ENCODE measurements at regions not wholly inside any gene's neighbourhood (a gene's known extent, or its start where the extent isn't known, plus 50 kb on each side); places are given as distances from the start of the nearest gene placed in this dataset.

DNA sequence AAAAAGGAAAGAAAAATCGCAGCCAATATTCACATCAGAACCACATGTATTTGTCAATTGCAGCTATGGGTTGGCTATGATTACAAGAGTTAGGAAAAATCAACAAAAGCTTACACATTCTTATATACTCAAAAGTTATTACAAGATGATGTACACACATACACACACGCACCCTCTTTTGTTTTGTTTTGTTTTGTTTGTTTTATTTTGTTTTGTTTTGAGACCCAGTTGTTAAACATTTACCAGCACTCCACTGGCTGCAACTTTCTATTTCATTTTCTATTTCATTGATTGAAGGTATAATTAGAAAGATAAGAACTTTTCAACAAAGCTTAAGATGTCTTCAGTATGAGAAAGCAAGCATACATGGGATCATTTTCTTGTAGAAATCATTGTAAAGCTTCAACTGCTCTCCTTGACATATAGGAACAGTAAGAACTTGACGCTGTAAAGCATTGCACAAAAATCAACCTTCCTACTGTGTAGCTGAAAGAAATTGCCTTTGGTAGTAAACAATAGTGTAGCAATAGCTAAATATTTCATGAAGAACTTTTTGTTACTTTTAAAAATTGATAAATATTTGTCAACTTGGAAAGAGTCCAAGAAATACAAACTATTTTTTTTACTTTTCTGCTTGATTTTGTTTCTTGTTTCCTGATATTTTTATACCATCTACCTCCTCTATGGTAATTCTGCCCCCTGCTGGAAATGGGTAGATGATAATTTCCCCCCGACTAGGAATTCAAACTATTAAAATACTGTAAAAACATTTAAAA lies 205.9 kb downstream of the MBL2 start:
- Mint-ChIP-seq H3K9me3 (no peaks in the 10 kb centered on the region), H3K4me3 (no peak overlapping the region), H3K4me1 (ENCODE audit: unreplicated experiment) (no peaks in the 10 kb centered on the region), H3K36me3 (no peaks in the 10 kb centered on the region), H3K27ac (no peak overlapping the region), H3K27me3 (no peaks in the 10 kb centered on the region)
- TF ChIP-seq, protein P1, sequence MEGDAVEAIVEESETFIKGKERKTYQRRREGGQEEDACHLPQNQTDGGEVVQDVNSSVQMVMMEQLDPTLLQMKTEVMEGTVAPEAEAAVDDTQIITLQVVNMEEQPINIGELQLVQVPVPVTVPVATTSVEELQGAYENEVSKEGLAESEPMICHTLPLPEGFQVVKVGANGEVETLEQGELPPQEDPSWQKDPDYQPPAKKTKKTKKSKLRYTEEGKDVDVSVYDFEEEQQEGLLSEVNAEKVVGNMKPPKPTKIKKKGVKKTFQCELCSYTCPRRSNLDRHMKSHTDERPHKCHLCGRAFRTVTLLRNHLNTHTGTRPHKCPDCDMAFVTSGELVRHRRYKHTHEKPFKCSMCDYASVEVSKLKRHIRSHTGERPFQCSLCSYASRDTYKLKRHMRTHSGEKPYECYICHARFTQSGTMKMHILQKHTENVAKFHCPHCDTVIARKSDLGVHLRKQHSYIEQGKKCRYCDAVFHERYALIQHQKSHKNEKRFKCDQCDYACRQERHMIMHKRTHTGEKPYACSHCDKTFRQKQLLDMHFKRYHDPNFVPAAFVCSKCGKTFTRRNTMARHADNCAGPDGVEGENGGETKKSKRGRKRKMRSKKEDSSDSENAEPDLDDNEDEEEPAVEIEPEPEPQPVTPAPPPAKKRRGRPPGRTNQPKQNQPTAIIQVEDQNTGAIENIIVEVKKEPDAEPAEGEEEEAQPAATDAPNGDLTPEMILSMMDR (conservative IDR thresholded peaks at IDR 0.05), result peak; percentile 74
- DNase-seq (ENCODE audit: extremely low spot score, unreplicated experiment), result no peak

DNA sequence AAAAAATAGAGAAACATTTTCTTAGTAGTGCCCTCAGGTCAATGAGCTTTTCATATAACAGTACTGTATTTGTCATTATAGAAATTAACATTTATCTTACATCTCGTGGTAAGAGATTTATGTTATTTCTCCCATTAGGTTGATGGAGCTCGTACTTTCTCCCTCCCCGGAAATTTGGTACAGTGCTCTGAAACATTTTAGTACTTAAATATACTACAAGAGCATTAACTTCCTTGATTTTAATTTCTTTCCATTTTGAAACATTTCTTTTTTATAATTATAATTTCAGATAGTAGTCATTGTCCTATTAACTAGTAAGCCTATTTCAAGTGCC lies 205.4 kb downstream of the MBL2 start:
- H3K27ac Mint-ChIP-seq, result no peak overlapping the region
- no peaks in the 10 kb centered on the region for H3K27me3 Mint-ChIP-seq
- TF ChIP-seq, protein P1 (conservative IDR thresholded peaks at IDR 0.05), result peak; percentile 5

GRCh38 chr10:52568309-52568708 lies 204.3 kb downstream of the MBL2 start:
- no peak for DNase-seq (ENCODE audit: extremely low spot score, unreplicated experiment)
- TF ChIP-seq, protein P1 (conservative IDR thresholded peaks at IDR 0.05), result no peak
- no peak overlapping the region for H3K27ac Mint-ChIP-seq
- H3K4me1 Mint-ChIP-seq (ENCODE audit: unreplicated experiment), result no peaks in the 10 kb centered on the region
- no peaks in the 10 kb centered on the region for H3K9me3 Mint-ChIP-seq
- H3K36me3 Mint-ChIP-seq, result no peaks in the 10 kb centered on the region
- H3K4me3 Mint-ChIP-seq, result no peak overlapping the region
- no peaks in the 10 kb centered on the region for H3K27me3 Mint-ChIP-seq

More for the DNA sequence above, 205.4 kb downstream of the MBL2 start:
- Mint-ChIP-seq H3K4me1 (ENCODE audit: unreplicated experiment) (no peaks in the 10 kb centered on the region), H3K4me3 (no peak overlapping the region), H3K36me3 (no peaks in the 10 kb centered on the region), H3K9me3 (no peaks in the 10 kb centered on the region)
- no peak for DNase-seq (ENCODE audit: extremely low spot score, unreplicated experiment)

GRCh38 chr10:52570490-52570889 lies 202.1 kb downstream of the MBL2 start:
- H3K27ac Mint-ChIP-seq, result no peak overlapping the region
- no peaks in the 10 kb centered on the region for H3K9me3 Mint-ChIP-seq
- TF ChIP-seq, protein P1 (conservative IDR thresholded peaks at IDR 0.05), result no peak
- H3K36me3 Mint-ChIP-seq, result no peaks in the 10 kb centered on the region
- H3K27me3 Mint-ChIP-seq, result no peaks in the 10 kb centered on the region
- peaks cover 11% of the 10 kb centered on the region for H3K4me1 Mint-ChIP-seq (ENCODE audit: unreplicated experiment)
- H3K4me3 Mint-ChIP-seq, result no peak overlapping the region
- no peak for DNase-seq (ENCODE audit: extremely low spot score, unreplicated experiment)

- TF ChIP-seq, protein P1 (conservative IDR thresholded peaks at IDR 0.05), result no peak
- no peaks in the 10 kb centered on the region for H3K36me3 Mint-ChIP-seq
- no peaks in the 10 kb centered on the region for H3K27me3 Mint-ChIP-seq
- no peaks in the 10 kb centered on the region for H3K9me3 Mint-ChIP-seq
- no peak for DNase-seq (ENCODE audit: extremely low spot score, unreplicated experiment)
- no peak overlapping the region for H3K27ac Mint-ChIP-seq
- H3K4me1 Mint-ChIP-seq (ENCODE audit: unreplicated experiment), result peaks cover 13% of the 10 kb centered on the region
- no peak overlapping the region for H3K4me3 Mint-ChIP-seq
Measured at GRCh38 chr10:52571018-52571417, 201.6 kb downstream of the MBL2 start.

Measured in type B pancreatic cell (in vitro differentiated cells).